Endothelial cell of hepatic sinusoid (primary cell): ENCODE measurements at regions not wholly inside any gene's neighbourhood (a gene's known extent, or its start where the extent isn't known, plus 50 kb on each side); places are given as distances from the start of the nearest gene placed in this dataset.

ENCODE experiments used
- in situ Hi-C: cut with HindIII; loops from 2 replicates; pipeline ENCODE4 v1.10.0; 2017; ENCODE audit warnings: low sequenced_read_pairs

DNA sequence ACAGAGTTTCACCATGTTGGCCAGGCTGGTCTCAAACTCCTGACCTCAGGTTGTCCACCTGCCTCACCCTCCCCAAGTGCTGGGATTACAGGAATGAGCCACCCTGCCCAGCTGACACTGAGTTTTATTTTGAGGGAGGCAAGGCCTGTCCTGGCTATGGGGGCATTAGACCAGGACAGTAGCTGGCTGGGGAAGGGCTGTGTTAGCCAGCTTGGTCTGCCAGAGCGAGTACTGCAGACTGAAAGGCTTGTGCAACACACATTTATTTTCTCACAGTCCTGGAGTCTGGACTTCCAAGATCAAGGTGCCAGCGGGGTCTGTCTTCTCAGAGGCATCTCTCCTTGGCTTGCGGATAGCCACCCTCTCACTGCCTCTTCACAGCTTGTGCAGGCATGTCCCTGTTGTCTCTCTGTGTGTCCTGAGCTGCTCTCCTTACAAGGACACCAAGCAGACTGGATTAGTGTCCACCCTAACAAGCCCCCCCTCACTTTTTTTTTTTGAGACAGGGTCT lies 59.4 kb upstream of the HAAO start:
- in situ Hi-C loops: no loop called here

DNA sequence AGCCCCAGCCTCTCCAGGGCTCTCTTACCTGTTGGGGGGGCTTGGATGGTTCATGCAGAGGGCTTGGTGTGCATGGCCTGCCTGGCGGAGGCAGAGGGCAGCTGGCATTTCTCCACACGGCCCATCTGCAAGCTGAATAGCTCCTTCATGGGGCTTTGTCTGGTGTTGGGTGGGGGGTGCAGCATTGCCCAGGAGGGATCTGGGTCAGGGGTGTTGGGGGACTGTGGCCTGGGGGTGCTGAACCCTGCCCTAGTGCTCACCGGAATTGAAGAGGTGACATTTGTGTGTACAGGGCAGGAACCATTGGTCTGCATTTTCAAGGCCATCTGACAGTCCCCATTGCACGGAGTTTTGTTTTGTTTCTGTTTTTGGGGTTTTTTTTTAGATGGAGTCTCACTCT lies 58.8 kb upstream of the HAAO start:
- in situ Hi-C loops: no loop called here

DNA sequence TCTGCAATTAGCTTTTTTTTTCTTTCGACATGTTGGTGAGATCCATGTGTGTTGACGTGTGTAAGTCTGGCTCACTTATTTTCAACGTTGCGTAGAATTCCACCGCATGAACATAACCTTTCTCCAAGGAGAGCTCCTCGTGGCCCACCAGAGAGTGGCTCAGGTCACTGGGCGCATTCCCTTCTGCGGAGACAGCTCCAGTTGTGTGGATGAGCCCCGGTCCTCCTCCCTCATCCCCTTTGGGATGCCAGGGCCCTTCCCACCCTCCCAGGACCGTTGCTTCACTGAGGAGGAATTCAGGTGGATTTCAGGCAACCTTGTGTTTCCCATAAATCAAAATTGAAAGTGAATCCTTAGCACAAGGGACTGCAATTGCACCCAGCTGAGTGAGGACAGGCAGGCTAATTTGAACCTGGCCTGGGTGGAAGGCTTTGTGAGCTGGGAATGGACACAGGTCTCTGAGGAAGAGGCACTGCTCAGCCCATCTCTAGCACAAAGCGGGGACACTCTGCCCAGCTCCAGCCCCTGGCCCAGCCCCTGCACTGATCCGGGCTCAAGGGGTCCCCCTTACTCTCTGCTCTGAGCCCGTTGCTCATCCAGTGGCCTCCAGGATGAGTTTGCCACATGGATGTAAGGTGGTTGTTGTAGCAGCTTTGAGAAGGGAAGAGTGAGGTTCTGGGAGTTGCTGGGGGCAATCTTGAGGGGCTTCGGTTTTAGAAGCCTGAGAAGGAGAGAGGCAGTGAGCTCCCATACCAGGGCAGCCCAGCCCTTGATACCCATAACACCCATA lies 57.8 kb upstream of the HAAO start:
- in situ Hi-C loops: no loop called here

GRCh38 chr2:42849311-42849710 lies 56.9 kb upstream of the HAAO start:
- in situ Hi-C loops: no loop called here

DNA sequence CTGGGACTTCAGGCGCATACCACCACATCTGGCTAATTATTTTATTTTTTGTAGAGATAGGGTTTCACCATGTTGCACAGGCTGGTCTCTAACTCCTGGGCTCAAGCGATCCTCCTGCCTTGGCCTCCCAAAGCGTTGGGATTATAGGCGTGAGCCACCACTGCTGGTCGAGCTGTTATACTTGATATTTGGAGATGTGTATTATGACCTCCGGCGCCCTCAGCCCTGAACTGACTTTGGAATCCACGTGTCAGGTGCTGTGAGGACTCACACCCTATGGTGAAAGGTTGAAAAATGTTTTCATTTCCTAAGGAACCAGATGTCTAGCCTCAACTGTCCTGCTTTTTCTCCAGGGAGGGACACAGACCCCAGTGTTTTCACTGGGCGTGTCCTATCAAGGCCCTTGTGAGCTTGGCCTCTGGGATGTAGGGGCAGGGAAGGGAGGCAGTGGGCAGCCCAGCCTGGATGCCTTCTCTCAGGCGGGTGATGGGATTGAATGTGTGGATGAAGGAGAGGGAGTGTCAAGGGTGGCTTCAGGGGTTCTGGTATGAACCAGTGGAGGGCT lies 56.4 kb upstream of the HAAO start:
- in situ Hi-C loops: no loop called here

DNA sequence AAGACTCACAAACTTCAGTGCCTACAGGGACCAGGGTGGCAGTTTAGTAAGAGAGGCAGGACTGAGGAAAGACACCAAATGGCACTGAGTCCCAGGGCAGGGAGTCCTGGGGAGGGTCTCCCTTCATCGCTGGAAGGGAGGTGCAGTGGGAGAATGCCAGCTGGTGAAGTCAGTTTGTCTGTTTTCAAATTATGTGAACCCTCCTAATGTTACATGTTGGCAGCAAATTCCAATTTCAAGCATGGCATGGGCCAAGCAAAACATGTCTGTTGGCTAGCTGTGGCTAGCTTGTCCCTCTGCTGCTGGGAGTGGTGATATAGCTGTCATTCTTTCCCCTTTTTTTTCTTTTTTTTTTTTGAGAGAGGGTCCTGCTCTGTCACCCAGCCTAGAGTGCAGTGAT lies 55.9 kb upstream of the HAAO start:
- in situ Hi-C loops: no loop called here

GRCh38 chr2:42847596-42848151 lies 55.3 kb upstream of the HAAO start:
- in situ Hi-C loops: no loop called here

GRCh38 chr2:42846932-42847595 lies 54.7 kb upstream of the HAAO start:
- in situ Hi-C loops: no loop called here

- in situ Hi-C loops: no loop called here
Measured at GRCh38 chr2:42846026-42846425, 53.6 kb upstream of the HAAO start.

GRCh38 chr2:42844901-42845821 lies 52.8 kb upstream of the HAAO start:
- in situ Hi-C loops: no loop called here

- in situ Hi-C loops: no loop called here
Measured at GRCh38 chr2:42844366-42844765, 52.0 kb upstream of the HAAO start.

DNA sequence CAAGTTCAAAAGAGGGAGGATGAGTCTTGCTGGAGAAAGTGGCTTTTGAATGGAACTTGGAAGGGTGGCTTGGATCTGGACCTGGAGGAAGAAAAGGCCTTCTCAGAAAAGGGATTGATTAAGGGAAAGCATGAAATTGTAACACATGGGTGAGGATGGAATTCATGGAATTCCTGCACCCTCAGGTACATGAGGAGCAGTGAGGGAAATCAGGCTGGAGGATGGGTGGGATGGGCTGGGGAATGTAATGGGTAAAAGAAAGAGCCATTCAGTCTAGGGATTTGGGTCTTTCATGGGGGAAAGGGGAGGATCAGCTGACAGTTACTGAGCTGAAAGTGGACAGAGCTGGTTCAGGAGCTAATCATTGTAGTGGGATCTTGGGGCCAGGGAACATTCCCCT lies 51.2 kb upstream of the HAAO start:
- in situ Hi-C loops: no loop called here

DNA sequence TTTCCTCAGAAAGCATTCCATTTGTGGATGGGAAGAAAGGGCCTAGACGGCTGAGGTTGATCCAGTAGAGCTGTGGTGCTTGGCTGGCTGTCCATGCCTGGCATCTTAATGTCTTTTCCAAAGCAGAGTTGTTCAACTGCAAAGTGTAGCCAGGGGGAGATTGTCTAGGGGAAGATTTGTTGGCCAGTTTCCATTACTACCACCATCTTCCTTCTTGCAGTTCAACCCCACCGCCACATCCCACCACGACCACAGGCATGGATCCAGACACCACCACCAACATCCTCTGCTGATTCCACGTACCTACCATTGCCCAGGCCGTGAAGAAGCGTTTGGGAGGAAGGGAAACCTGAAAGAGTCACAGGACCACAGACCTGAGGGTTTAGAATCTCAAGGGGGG lies 50.7 kb upstream of the HAAO start:
- in situ Hi-C loops: no loop called here

- in situ Hi-C loops: no loop called here
Measured at GRCh38 chr2:42842466-42842865, 50.1 kb upstream of the HAAO start.
